Activated naive CD8-positive, alpha-beta T cell treated with anti-CD3 and anti-CD28 coated beads, Interleukin-2, amount 10 ng/mL, durations not matched to agents 7 days and 5 days (primary cell): ENCODE measurements at regions not wholly inside any gene's neighbourhood (a gene's known extent, or its start where the extent isn't known, plus 50 kb on each side); places are given as distances from the start of the nearest gene placed in this dataset.

Experiments
- ATAC-seq: fragments of 150-1000 bp; cut with Tn5 transposase; one replicate; pipeline ENCODE4 v1.10.0; 2021; ENCODE audit warnings: low read depth, moderate library complexity
- POLR2A ChIA-PET: fragments of 350-600 bp; sonication (Branson Sonifier 250); formaldehyde crosslinking; loops from one replicate; lab custom pipeline; 2021; ENCODE audit warnings: antibody characterized with exemption; lab: Charles Lee
- DNase-seq: peaks from one replicate; pipeline ENCODE4 v3.0.0; 2021
- H3K27ac Mint-ChIP-seq: one replicate; pipeline ENCODE4 v1.8.0; 2022; ENCODE audit warnings: mild to moderate bottlenecking, mixed read lengths
- H3K27me3 Mint-ChIP-seq: one replicate; pipeline ENCODE4 v1.8.0; 2022; ENCODE audit warnings: mild to moderate bottlenecking, moderate library complexity, mixed read lengths
- H3K36me3 Mint-ChIP-seq: one replicate; pipeline ENCODE4 v1.8.0; 2021; ENCODE audit warnings: mild to moderate bottlenecking, mixed read lengths
- H3K4me1 Mint-ChIP-seq: one replicate; pipeline ENCODE4 v1.8.0; 2021; ENCODE audit warnings: mixed read lengths
- H3K4me3 Mint-ChIP-seq: one replicate; pipeline ENCODE4 v1.8.0; 2022; ENCODE audit warnings: mild to moderate bottlenecking, moderate library complexity, mixed read lengths
- H3K9me3 Mint-ChIP-seq: one replicate; pipeline ENCODE4 v1.8.0; 2021; ENCODE audit warnings: mixed read lengths

DNA sequence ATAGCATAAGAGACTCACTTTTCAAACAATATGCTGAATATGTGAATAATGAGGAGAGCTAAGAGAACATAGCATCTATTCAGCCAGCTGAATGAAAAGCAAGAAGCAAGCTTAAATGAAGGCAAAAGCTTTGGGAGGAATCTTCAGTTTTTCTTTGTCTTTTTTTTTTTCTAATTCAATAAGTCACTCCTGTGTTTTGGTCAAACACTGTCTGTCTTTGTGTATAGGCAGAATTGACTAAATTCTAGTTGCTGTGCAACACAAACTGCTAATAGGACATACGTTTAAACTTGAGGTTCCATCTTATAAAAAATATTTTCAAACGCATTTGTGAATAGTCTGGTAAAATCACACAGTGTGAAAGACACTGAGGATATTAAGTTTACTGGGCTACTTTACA is 156.9 kb upstream of the KCNN2 start:
- no peaks in the 10 kb centered on the region for H3K27me3 Mint-ChIP-seq
- no peaks in the 10 kb centered on the region for H3K36me3 Mint-ChIP-seq
- POLR2A ChIA-PET = no interaction called here
- ATAC-seq (no peak), DNase-seq (no peak)
- no peak overlapping the region for H3K27ac Mint-ChIP-seq
- H3K4me1 Mint-ChIP-seq = no peaks in the 10 kb centered on the region
- peaks cover 2% of the 10 kb centered on the region for H3K9me3 Mint-ChIP-seq
- H3K4me3 Mint-ChIP-seq = no peak overlapping the region

DNA sequence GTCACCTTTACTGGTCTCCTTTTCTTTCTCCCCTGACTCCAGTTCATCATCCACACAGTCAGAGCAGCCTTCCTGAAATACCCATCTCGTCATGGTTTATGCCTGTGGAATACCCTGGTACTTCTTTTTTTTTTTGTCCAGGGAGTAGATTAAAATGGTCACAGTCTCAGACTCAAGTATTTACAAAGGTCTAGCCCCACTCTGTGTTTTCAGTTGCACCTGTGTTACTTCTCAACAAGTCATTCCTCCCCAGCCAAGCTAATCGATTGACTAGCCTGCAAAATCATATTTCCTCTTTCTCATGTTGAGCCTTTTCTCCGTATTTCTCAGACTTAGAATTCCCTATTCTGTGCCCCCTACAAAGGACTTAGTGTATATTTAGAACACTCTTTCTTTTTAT is 155.2 kb upstream of the KCNN2 start:
- POLR2A ChIA-PET = no interaction called here
- Mint-ChIP-seq H3K9me3 (no peaks in the 10 kb centered on the region), H3K27ac (no peak overlapping the region), H3K4me1 (no peaks in the 10 kb centered on the region), H3K36me3 (no peaks in the 10 kb centered on the region), H3K4me3 (no peak overlapping the region), H3K27me3 (no peaks in the 10 kb centered on the region)
- DNase-seq (no peak), ATAC-seq (no peak)

DNA sequence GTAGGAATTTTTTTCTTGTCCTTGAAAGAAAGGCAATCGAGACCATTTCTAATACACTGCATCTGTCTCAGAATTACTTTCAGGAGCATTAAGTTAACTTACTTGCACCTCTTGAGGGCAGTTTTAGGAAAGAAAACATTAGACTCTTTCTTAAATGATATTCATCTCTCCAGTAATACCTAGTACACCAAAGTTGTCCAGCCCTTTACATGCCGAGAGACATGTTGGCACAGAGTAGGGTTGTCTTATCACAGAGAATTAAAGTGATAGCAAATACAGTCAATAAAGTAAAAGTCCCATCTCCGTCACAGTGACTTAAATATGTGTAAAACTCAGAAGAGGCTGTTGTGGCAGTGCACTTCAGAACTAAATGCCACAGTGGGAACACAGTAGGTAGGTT is 154.3 kb upstream of the KCNN2 start:
- Mint-ChIP-seq H3K27ac (no peak overlapping the region), H3K27me3 (no peaks in the 10 kb centered on the region), H3K9me3 (no peaks in the 10 kb centered on the region), H3K36me3 (no peaks in the 10 kb centered on the region), H3K4me1 (no peaks in the 10 kb centered on the region), H3K4me3 (no peak overlapping the region)
- POLR2A ChIA-PET = no interaction called here
- no peak for ATAC-seq
- no peak for DNase-seq

DNA sequence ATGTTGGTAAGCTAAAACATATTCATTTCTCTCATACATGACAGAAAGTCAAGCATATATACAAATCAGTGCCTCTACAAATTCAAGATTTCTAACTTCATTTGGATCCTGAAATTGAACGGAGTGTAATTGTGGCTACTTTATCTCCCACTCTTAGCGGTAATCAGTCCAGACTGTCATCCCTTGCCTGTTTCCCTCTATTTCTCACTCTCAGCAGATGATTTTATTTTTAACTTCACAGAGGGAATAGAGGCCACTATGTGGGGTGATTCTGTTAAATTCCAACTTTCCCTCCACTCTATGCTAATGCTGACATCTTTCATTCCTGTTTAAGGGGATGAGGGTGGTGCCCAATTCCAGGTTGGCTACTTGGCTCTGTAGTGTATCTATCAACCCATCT is 153.8 kb upstream of the KCNN2 start:
- Mint-ChIP-seq H3K9me3 (no peaks in the 10 kb centered on the region), H3K27ac (no peak overlapping the region), H3K27me3 (no peaks in the 10 kb centered on the region), H3K4me1 (no peaks in the 10 kb centered on the region), H3K36me3 (no peaks in the 10 kb centered on the region), H3K4me3 (no peak overlapping the region)
- no peak for DNase-seq
- POLR2A ChIA-PET = no interaction called here
- ATAC-seq = no peak

DNA sequence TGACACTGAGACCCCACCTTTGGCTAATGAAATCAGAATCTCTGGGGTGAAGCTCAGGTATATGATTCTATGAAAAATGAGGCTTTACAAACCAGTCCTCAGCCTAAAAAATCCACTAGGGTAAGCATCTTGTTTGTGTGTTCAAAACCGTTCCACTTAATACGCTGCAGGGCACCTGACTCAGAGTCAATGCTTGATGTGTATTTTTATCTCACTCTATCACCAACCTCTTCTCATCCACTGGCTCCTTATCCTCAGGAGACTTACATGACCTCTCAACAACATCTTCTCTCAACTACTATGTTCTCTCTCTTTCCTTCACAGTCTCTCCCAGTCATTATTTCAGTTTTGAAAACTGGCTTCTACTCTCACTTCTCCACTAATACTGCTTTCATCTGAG is 153.3 kb upstream of the KCNN2 start:
- H3K9me3 Mint-ChIP-seq = no peaks in the 10 kb centered on the region
- no peak overlapping the region for H3K4me3 Mint-ChIP-seq
- ATAC-seq = no peak
- H3K27me3 Mint-ChIP-seq = no peaks in the 10 kb centered on the region
- no peaks in the 10 kb centered on the region for H3K36me3 Mint-ChIP-seq
- no peaks in the 10 kb centered on the region for H3K4me1 Mint-ChIP-seq
- POLR2A ChIA-PET = no interaction called here
- no peak overlapping the region for H3K27ac Mint-ChIP-seq
- no peak for DNase-seq

DNA sequence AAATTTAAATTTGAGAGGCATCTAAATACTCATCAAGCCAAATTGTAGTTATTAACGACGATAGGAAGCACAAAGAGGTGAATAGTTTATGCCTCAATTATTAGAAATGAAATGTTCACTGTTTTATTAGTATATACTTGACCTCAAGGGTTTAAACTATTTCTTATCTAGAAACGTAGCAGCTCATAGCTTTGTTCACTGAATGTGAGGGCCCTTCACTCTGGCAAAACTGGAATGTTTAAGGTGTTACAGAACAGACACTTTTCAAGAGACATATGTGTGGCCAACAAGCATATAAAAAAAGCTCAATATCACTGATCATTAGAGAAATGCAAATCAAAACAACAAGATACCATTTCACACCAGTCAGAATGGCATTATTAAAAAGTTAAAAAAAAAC is 151.2 kb upstream of the KCNN2 start:
- Mint-ChIP-seq H3K27ac (no peak overlapping the region), H3K36me3 (no peaks in the 10 kb centered on the region), H3K4me1 (no peaks in the 10 kb centered on the region), H3K4me3 (no peak overlapping the region), H3K9me3 (no peaks in the 10 kb centered on the region), H3K27me3 (no peaks in the 10 kb centered on the region)
- no peak for DNase-seq
- POLR2A ChIA-PET = no interaction called here
- no peak for ATAC-seq

DNA sequence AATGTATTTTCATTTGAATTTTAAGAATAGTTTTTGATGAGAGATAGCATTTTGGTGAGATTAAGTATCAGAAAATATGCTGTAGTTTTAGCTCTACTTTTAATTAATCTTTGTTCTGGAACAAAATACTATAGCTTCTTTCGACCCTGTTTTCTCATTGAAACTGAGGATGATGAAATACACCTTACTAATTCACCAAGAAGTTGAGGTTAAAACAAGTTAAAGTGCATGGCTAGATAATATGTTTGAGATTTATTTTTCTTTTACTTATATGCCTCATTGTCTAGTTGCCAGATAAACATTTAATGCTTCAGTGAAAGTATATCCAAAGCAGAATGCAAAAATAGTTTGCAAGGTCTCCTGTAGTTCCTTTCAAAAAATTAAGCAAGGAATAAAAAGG is 140.1 kb upstream of the KCNN2 start:
- POLR2A ChIA-PET = no interaction called here
- DNase-seq (no peak), ATAC-seq (no peak)
- H3K36me3 Mint-ChIP-seq = no peaks in the 10 kb centered on the region
- no peak overlapping the region for H3K27ac Mint-ChIP-seq
- H3K9me3 Mint-ChIP-seq = peaks cover 3% of the 10 kb centered on the region
- H3K4me1 Mint-ChIP-seq = no peaks in the 10 kb centered on the region
- H3K27me3 Mint-ChIP-seq = no peaks in the 10 kb centered on the region
- no peak overlapping the region for H3K4me3 Mint-ChIP-seq

DNA sequence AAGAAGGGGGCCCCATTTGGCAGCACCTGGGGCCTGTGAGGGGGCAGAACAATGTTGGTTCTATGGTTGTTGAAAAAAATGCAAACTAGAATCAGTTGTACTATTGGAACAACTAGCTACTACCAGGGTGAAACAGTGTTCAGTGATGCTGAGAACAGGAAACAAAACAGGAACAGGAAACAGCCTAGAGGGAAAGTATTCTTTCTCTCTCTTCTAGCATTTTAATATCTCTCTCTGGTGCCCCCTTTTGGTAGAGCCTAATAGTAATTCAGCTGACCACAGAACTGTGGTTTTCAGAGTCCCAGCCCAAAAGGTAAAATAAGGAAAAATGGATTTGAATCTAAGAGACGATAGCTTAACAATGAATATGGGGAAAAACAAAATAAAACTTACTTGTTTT is 138.0 kb upstream of the KCNN2 start:
- H3K4me3 Mint-ChIP-seq = no peak overlapping the region
- H3K36me3 Mint-ChIP-seq = no peaks in the 10 kb centered on the region
- H3K27me3 Mint-ChIP-seq = no peaks in the 10 kb centered on the region
- H3K4me1 Mint-ChIP-seq = no peaks in the 10 kb centered on the region
- ATAC-seq (no peak), DNase-seq (no peak)
- H3K27ac Mint-ChIP-seq = no peak overlapping the region
- POLR2A ChIA-PET = no interaction called here
- H3K9me3 Mint-ChIP-seq = peaks cover 2% of the 10 kb centered on the region

DNA sequence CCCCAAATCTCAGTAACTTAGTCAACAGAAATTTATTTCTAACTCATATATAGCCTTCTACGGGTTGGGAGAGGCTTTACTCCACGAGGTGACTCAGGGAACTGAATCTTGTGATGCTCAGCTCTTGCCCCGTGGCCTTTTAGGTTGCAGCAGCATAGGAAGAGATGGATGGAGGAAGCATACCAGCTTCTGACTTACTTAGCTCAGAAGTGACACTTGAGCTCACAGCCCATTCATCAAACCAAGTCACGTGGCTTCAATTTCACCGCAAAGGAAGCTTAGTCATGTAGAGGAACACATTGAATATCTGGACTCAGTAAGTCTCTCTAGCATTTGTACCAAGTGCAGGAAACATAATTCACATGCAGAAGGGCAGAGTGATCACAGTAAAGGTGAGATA is 124.1 kb upstream of the KCNN2 start:
- Mint-ChIP-seq H3K27ac (no peak overlapping the region), H3K4me3 (no peak overlapping the region), H3K9me3 (peaks cover 2% of the 10 kb centered on the region), H3K4me1 (no peaks in the 10 kb centered on the region), H3K36me3 (no peaks in the 10 kb centered on the region), H3K27me3 (no peaks in the 10 kb centered on the region)
- no peak for DNase-seq
- ATAC-seq = no peak
- POLR2A ChIA-PET = no interaction called here

DNA sequence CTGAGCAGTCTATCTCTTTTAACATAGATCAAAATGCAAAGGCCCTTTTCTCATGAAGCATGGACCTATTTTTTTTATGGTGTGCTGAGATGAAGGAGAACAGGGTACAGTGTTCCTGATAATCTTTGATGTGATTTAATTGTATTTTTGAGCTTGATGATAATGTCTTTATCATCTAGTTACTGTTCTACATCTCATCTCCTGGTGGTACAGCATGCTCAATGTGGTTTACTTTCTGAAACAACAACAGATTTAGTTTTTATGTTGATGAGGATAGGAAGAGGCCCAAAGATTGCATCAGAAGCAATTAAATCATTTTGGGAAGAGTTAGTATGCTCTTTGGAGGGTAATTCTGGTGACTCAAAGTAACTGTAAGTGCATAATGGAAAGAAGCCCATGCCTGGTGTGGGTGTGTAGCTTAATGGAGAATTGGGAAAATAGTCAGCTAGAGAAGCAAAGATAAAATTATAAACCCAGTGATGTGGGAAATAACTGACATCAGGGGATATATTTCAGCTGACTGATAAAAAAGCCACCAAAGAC is 123.0 kb upstream of the KCNN2 start:
- no peak for ATAC-seq
- peaks cover 2% of the 10 kb centered on the region for H3K9me3 Mint-ChIP-seq
- H3K27ac Mint-ChIP-seq = no peak overlapping the region
- H3K4me1 Mint-ChIP-seq = no peaks in the 10 kb centered on the region
- H3K36me3 Mint-ChIP-seq = no peaks in the 10 kb centered on the region
- no peaks in the 10 kb centered on the region for H3K27me3 Mint-ChIP-seq
- no peak overlapping the region for H3K4me3 Mint-ChIP-seq
- DNase-seq = no peak
- POLR2A ChIA-PET = no interaction called here

DNA sequence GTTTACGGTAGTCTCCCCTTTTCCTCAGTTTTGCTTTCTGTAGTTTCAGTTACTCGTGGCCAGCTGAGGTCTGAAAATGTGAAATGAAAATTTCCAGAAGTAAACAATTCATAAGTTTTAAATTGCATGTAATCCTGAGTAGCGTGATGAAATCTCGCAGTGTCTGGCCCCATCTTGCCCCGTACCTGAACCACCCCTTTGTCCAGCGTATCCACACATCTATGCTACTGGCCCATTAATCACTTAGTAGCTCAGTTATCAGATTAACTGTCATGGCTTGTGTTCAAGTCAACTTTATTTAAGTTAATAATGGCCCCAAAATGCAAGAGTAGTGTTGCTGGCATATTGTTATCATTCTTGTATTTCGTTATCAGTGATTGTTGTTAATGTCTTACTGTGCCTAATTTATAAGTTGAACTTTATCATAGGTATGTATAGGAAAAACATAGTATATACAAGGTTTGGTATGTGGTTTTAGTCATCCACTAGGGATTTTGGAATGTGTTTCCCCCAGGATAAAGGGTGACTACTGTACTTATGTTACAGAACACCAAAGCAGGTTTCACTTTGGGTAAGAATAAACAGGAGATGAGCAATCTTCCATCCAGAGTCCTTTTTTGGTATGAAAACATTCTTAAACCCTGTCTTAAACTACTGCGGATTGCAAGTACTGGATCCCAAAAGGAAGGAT is 118.4 kb upstream of the KCNN2 start:
- Mint-ChIP-seq H3K9me3 (no peaks in the 10 kb centered on the region), H3K36me3 (no peaks in the 10 kb centered on the region), H3K4me1 (no peaks in the 10 kb centered on the region), H3K4me3 (no peak overlapping the region), H3K27ac (no peak overlapping the region), H3K27me3 (no peaks in the 10 kb centered on the region)
- ATAC-seq (no peak), DNase-seq (no peak)
- POLR2A ChIA-PET = no interaction called here

DNA sequence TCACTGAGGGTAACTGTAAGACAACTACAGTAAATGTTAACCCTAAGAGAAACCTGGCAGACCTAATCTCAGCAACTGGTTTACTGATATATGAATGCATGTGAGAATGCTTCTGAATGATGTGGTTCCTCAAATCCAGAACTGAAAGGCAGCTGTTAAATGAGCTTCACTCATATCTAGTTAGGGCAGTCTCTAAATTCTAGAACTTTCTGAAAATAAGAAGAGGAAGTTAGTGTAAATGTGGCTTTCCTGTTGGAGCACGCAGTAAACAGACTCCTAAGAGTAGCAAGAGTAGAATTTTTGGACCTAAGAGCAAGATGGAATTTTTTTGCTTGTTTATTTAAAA is 117.9 kb upstream of the KCNN2 start:
- Mint-ChIP-seq H3K9me3 (no peaks in the 10 kb centered on the region), H3K27me3 (no peaks in the 10 kb centered on the region), H3K4me3 (no peak overlapping the region), H3K4me1 (no peaks in the 10 kb centered on the region), H3K27ac (no peak overlapping the region), H3K36me3 (no peaks in the 10 kb centered on the region)
- ATAC-seq = no peak
- no peak for DNase-seq
- POLR2A ChIA-PET = no interaction called here

DNA sequence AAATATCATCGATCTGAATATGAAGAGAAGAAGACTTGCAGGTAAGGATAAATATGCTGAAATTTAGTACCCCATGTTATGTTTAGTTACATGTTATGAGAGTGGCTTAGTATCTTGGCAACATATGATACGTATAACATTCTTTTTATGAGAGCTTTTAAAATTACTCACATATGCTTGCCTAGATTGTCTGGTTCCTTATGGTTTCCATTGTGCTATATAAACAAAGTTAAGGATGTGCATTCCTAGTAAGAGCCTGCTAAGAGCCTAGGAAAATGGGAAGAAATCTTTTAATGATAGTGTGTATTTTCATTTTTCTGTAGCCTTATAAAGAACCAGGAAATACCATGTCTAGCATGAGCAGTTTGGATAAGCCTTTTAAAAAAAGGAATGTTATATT is 112.0 kb upstream of the KCNN2 start:
- no peak for ATAC-seq
- Mint-ChIP-seq H3K27ac (no peak overlapping the region), H3K36me3 (no peaks in the 10 kb centered on the region), H3K4me1 (no peaks in the 10 kb centered on the region), H3K4me3 (no peak overlapping the region), H3K9me3 (no peaks in the 10 kb centered on the region), H3K27me3 (no peaks in the 10 kb centered on the region)
- POLR2A ChIA-PET = no interaction called here
- no peak for DNase-seq

DNA sequence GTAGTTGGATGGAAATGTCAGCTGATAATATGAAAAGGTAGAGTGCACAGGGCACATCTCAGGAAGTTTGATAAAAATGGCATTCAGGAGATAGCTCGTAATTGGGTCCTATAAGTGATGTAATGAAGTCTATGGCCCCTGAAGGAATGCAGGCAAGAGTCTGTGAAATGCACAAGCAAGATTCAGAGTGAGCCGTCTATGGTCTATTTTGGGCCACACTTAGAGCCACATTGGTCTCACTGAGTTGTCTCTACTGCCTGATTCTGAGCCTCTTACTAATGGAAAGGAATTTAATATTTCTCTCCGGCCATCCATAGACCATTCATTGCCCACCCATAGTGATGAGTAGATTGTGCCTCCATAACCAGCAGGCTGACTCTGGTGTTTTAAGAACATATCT is 111.3 kb upstream of the KCNN2 start:
- no peak overlapping the region for H3K27ac Mint-ChIP-seq

DNA sequence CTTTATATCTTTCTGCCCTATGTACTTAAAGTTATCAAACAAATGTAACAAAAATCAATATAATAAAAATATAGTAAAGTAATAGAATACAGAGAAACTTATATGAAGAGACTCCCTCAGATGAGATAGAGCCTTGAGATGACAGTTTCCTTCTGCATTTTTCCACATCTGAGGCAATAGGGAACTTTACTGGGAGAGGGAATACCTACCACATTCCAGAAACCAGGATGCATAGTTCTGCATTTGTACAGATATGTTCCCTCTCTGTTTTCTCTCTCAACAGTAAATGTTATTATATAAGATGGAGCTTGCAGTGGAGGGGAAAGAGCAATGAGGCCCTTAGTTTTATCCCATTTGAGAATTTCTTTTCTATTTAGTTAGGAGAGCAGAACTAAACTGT is 109.6 kb upstream of the KCNN2 start:
- H3K4me1 Mint-ChIP-seq = no peaks in the 10 kb centered on the region
- H3K9me3 Mint-ChIP-seq = no peaks in the 10 kb centered on the region
- POLR2A ChIA-PET = no interaction called here
- H3K4me3 Mint-ChIP-seq = no peak overlapping the region
- no peaks in the 10 kb centered on the region for H3K36me3 Mint-ChIP-seq
- DNase-seq = no peak
- H3K27ac Mint-ChIP-seq = no peak overlapping the region
- no peak for ATAC-seq
- no peaks in the 10 kb centered on the region for H3K27me3 Mint-ChIP-seq

More for the DNA sequence above, 111.3 kb upstream of the KCNN2 start:
- Mint-ChIP-seq H3K4me3 (no peak overlapping the region), H3K27me3 (no peaks in the 10 kb centered on the region), H3K4me1 (no peaks in the 10 kb centered on the region), H3K36me3 (no peaks in the 10 kb centered on the region), H3K9me3 (no peaks in the 10 kb centered on the region)
- no peak for DNase-seq
- POLR2A ChIA-PET = no interaction called here
- no peak for ATAC-seq
